ENCODE measurements at regions not wholly inside any gene's neighbourhood (a gene's known extent, or its start where the extent isn't known, plus 50 kb on each side); places are given as distances from the start of the nearest gene placed in this dataset.

DNA sequence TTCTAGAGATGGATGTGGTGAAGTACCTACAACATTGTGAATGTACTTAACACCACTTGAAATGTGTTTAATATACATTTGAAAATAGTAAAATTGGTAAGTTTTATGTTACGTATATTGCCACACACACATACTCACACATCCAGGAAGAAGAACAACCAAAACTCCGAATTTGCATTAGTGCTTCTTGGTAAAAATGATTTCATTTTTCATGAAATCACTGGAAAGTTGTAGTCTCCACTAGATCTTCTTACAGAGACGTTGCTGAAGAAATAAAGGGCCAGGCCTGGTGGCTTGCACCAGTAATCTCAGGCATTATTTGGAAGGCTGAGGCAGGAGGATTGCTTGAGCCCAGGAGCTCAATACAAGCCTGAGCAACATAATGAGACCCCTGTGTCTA is 118.6 kb upstream of the ZNF608 start:
- Histone ChIP-seq H3K4me1 (ENCODE audit: control insufficient read depth, low read depth, low read length) (peaks cover 9% of the 10 kb centered on the region), H3K27ac (ENCODE audit: low read length) (no peak overlapping the region), H3K27me3 (ENCODE audit: control insufficient read depth, insufficient read depth, low read length) (no peaks in the 10 kb centered on the region), H3K4me3 (ENCODE audit: low read length) (no peak overlapping the region), H3K9me3 (ENCODE audit: control insufficient read depth, low read depth, low read length) (no peaks in the 10 kb centered on the region), H3K9ac (ENCODE audit: low read length) (no peak overlapping the region), H3K36me3 (ENCODE audit: control insufficient read depth, low read depth, low read length) (no peaks in the 10 kb centered on the region)

DNA sequence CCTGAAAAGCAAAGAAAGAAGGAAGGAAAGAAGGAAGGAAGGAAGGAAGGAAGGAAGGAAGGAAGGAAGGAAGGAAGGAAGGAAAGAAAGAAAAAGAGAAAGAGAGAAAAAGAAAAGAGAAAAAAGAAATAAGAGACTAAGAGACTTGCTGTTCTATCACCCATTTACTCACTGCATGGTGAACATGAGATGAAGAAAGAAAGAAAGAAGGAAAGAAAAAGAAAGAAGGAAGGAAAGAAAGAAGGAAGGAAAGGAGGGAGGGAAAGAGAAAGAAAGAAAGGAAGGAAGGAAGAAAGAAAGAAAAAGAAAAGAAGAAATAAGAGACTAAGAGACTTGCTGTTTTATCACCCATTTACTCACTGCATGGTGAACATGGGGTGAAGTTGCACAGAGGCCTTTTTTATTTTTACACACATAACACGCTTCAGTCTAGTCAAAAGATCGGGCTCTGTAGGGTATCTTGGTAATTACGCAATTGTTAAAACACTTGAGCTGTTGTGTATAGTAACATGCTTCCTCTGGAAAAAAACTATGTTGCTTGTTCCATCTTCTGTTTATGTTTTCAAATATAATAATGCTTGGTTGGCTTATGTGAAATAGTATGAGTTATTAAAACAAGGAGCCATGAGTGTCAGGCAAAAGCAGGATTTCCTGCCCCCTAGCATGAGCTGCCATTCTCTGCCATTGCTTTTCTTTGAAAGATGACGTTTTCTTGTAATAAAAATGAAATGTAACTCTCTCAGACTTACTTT is 119.3 kb upstream of the ZNF608 start:
- Histone ChIP-seq H3K4me1 (ENCODE audit: control insufficient read depth, low read depth, low read length) (peaks cover 9% of the 10 kb centered on the region), H3K27ac (ENCODE audit: low read length) (no peak overlapping the region), H3K9me3 (ENCODE audit: control insufficient read depth, low read depth, low read length) (no peaks in the 10 kb centered on the region), H3K27me3 (ENCODE audit: control insufficient read depth, insufficient read depth, low read length) (no peaks in the 10 kb centered on the region), H3K4me3 (ENCODE audit: low read length) (no peak overlapping the region), H3K9ac (ENCODE audit: low read length) (no peak overlapping the region), H3K36me3 (ENCODE audit: control insufficient read depth, low read depth, low read length) (no peaks in the 10 kb centered on the region)

DNA sequence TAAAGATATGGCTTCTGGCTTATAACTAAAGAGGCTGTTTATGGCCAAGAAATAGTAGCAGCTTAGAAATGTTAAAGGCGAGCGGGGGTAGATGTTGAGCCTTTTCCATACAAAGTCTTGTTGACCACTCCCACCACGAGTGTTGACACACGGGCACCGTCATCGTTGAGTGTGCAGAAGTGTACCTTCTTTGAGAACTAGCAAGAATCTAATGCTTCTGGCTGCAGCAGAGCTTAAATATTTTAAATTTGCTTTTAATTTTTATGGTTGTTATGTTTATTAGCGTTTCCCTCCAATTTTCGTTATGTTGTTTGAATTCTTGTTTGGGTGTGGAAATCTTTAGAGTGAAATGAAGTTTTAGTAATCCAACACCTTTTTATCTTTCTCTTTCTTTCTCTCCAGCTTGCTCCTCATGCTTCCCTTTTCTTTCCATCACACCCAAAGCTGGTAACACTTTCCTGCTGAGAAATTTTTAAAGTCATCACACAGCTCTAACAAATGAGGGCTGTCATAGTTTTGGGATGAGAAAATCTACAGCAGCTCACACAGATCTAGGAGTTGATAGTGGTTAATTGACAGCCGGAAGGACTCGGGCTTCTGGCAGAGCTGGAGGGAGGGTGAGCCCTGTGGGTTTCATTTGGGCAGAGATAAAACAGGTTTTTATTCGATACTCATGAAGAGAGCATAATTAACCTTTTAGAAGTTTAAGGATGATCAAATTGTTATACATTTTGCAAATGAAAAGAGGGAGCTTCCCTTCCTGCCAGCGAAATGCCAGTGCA is 120.1 kb upstream of the ZNF608 start:
- no peak overlapping the region for H3K27ac ChIP-seq (ENCODE audit: low read length)

DNA sequence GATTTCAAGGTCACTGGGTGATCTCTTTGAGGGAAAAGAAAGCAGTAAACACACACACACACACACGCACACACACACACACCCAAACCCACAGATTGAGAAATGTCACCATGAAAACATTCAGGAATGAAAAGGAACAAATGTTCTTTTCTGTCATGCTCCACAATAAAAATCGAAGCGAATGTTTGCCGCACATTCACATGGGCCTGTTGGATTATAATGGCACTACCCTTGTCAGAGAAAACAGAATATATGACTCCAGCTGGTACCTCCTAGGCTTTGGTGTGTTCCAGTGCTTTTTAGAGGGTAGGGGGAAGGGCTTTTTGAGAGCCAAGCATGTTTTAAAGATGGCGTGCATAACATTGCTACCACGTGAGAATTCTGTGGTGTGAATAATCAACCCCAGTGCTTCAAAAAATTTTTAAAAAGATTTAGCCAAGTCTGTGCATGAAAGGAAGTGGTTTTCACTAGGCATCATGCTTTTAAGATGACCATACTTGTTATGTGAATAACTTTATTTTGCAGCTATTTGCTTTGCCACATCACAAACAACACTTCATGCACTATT is 120.8 kb upstream of the ZNF608 start:
- H3K4me1 ChIP-seq (ENCODE audit: control insufficient read depth, low read depth, low read length) = peaks cover 9% of the 10 kb centered on the region
- no peak overlapping the region for H3K27ac ChIP-seq (ENCODE audit: low read length)
- H3K4me3 ChIP-seq (ENCODE audit: low read length) = no peak overlapping the region

More for the DNA sequence above, 120.1 kb upstream of the ZNF608 start:
- H3K4me3 ChIP-seq (ENCODE audit: low read length) = no peak overlapping the region
- no peak overlapping the region for H3K9ac ChIP-seq (ENCODE audit: low read length)
- no peaks in the 10 kb centered on the region for H3K9me3 ChIP-seq (ENCODE audit: control insufficient read depth, low read depth, low read length)
- no peaks in the 10 kb centered on the region for H3K36me3 ChIP-seq (ENCODE audit: control insufficient read depth, low read depth, low read length)
- H3K27me3 ChIP-seq (ENCODE audit: control insufficient read depth, insufficient read depth, low read length) = no peaks in the 10 kb centered on the region
- H3K4me1 ChIP-seq (ENCODE audit: control insufficient read depth, low read depth, low read length) = peaks cover 9% of the 10 kb centered on the region

DNA sequence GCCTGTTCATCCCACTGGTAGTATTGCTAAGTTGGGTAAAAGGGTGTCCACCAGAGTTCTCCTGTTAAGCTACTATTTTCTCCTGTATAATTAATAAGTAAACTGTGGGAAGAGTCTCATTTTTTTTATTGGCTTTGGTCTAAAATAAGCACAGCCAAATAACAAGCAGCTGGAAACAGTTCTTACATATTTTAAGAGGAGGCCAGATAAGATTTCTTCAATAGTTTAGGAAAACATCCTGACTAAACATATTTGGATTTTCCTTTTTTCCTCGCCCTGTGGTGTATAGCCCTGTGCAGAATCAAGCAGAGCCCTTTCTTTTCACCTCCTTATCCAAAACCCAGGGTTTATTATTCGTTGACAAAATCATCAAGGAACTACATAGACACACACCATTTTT is 122.2 kb upstream of the ZNF608 start:
- Histone ChIP-seq H3K27me3 (ENCODE audit: control insufficient read depth, insufficient read depth, low read length) (no peaks in the 10 kb centered on the region), H3K27ac (ENCODE audit: low read length) (no peak overlapping the region), H3K4me1 (ENCODE audit: control insufficient read depth, low read depth, low read length) (peaks cover 9% of the 10 kb centered on the region)

More for the DNA sequence above, 120.8 kb upstream of the ZNF608 start:
- Histone ChIP-seq H3K9me3 (ENCODE audit: control insufficient read depth, low read depth, low read length) (no peaks in the 10 kb centered on the region), H3K27me3 (ENCODE audit: control insufficient read depth, insufficient read depth, low read length) (no peaks in the 10 kb centered on the region), H3K9ac (ENCODE audit: low read length) (no peak overlapping the region), H3K36me3 (ENCODE audit: control insufficient read depth, low read depth, low read length) (no peaks in the 10 kb centered on the region)

DNA sequence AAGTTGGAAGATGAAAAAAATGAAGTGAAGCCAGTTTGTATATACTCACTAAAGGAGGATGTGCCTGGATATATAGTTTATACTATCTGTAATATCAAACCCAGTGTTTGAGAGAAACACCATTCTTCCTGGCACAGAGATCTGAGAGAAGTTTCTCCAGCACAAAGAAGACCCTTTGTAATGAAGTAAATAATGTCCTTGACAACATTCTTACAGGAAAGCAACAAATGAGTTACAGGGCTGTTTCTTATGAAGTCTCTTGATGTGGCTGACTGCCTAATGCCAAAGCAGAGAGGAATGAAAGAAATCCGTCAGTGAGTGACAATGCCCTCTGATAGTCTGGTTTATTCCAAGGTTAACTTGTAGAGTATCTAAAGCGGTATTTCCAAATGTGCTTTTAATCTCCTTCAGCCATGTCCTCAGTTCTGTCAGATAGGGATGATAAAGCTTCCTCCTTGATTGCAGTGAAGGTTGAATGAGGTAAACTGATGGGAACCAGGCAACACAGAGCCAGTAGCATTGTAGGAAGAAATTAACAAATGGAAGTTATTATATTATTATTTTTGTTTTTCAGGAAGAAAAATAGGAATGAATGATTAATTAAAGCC is 123.1 kb upstream of the ZNF608 start:
- Histone ChIP-seq H3K27me3 (ENCODE audit: control insufficient read depth, insufficient read depth, low read length) (no peaks in the 10 kb centered on the region), H3K4me3 (ENCODE audit: low read length) (no peak overlapping the region), H3K27ac (ENCODE audit: low read length) (no peak overlapping the region), H3K36me3 (ENCODE audit: control insufficient read depth, low read depth, low read length) (no peaks in the 10 kb centered on the region), H3K9me3 (ENCODE audit: control insufficient read depth, low read depth, low read length) (no peaks in the 10 kb centered on the region), H3K4me1 (ENCODE audit: control insufficient read depth, low read depth, low read length) (peaks cover 9% of the 10 kb centered on the region), H3K9ac (ENCODE audit: low read length) (no peak overlapping the region)

More for the DNA sequence above, 122.2 kb upstream of the ZNF608 start:
- Histone ChIP-seq H3K4me3 (ENCODE audit: low read length) (no peak overlapping the region), H3K9ac (ENCODE audit: low read length) (no peak overlapping the region), H3K9me3 (ENCODE audit: control insufficient read depth, low read depth, low read length) (no peaks in the 10 kb centered on the region), H3K36me3 (ENCODE audit: control insufficient read depth, low read depth, low read length) (no peaks in the 10 kb centered on the region)

DNA sequence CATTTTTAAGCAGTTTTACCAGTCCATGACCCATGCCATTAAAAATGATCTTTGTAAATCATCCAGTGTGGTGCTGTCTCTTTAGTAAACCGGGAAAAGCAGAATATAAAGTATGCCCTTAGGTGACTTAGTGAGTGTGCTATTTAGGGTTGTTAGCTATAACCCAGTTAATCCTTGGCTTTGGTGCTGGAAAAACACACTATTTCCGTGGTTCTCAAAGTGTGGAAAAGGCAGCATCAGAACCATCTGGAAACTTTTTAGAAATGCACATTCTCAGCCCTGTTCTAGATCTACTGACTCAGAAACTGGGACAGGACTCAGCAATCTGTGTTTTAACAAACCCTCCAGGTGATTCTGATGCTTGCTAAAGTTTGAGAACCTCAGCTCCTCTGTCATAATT is 123.6 kb upstream of the ZNF608 start:
- no peak overlapping the region for H3K27ac ChIP-seq (ENCODE audit: low read length)
- H3K36me3 ChIP-seq (ENCODE audit: control insufficient read depth, low read depth, low read length) = no peaks in the 10 kb centered on the region
- H3K4me1 ChIP-seq (ENCODE audit: control insufficient read depth, low read depth, low read length) = peaks cover 11% of the 10 kb centered on the region
- H3K4me3 ChIP-seq (ENCODE audit: low read length) = no peak overlapping the region
- H3K9ac ChIP-seq (ENCODE audit: low read length) = no peak overlapping the region
- no peaks in the 10 kb centered on the region for H3K27me3 ChIP-seq (ENCODE audit: control insufficient read depth, insufficient read depth, low read length)
- no peaks in the 10 kb centered on the region for H3K9me3 ChIP-seq (ENCODE audit: control insufficient read depth, low read depth, low read length)

DNA sequence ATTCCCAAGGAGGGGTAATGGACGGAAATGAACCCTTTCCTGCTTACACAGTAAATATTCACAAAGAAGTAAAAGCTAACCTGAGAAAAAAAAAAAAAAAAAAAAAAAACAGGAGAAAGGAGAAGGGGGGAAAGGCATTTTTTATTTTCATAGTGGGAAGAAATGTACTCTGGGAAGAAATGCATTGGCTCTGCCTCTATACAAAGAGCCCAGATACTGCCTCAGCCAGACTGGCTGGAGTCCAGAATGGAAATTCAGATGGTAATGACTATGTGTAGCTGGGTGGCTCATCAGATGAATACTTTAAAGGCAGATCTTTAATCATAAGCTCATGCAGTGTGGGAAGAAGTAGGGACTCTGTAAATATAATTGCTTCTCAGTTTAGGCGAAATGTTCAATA is 124.9 kb upstream of the ZNF608 start:
- H3K9me3 ChIP-seq (ENCODE audit: control insufficient read depth, low read depth, low read length) = no peaks in the 10 kb centered on the region
- H3K36me3 ChIP-seq (ENCODE audit: control insufficient read depth, low read depth, low read length) = no peaks in the 10 kb centered on the region
- no peak overlapping the region for H3K9ac ChIP-seq (ENCODE audit: low read length)
- H3K4me3 ChIP-seq (ENCODE audit: low read length) = no peak overlapping the region
- no peak overlapping the region for H3K27ac ChIP-seq (ENCODE audit: low read length)
- no peaks in the 10 kb centered on the region for H3K27me3 ChIP-seq (ENCODE audit: control insufficient read depth, insufficient read depth, low read length)
- H3K4me1 ChIP-seq (ENCODE audit: control insufficient read depth, low read depth, low read length) = peaks cover 20% of the 10 kb centered on the region

DNA sequence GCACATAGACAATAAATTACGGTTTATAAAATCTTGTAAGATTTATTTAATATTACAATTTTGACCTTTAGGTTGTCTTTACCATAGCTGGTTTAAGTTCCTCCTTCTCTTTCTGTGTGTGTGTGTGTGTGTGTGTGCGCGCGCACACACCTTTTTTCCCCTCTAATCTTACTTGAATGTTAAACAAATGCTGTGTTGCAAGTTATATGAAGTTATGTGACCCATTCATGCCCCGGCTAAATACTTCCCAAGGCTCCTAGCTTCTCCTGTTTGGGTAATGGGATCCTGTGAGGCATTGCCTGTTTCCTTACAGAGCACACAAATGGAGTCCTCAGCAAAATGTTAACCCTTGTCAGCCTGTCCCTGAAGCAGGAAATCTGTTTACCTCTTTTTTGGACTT is 125.6 kb upstream of the ZNF608 start:
- Histone ChIP-seq H3K4me3 (ENCODE audit: low read length) (no peak overlapping the region), H3K36me3 (ENCODE audit: control insufficient read depth, low read depth, low read length) (no peaks in the 10 kb centered on the region), H3K9me3 (ENCODE audit: control insufficient read depth, low read depth, low read length) (no peaks in the 10 kb centered on the region), H3K4me1 (ENCODE audit: control insufficient read depth, low read depth, low read length) (peaks cover 13% of the 10 kb centered on the region), H3K27ac (ENCODE audit: low read length) (no peak overlapping the region), H3K9ac (ENCODE audit: low read length) (no peak overlapping the region), H3K27me3 (ENCODE audit: control insufficient read depth, insufficient read depth, low read length) (no peaks in the 10 kb centered on the region)

DNA sequence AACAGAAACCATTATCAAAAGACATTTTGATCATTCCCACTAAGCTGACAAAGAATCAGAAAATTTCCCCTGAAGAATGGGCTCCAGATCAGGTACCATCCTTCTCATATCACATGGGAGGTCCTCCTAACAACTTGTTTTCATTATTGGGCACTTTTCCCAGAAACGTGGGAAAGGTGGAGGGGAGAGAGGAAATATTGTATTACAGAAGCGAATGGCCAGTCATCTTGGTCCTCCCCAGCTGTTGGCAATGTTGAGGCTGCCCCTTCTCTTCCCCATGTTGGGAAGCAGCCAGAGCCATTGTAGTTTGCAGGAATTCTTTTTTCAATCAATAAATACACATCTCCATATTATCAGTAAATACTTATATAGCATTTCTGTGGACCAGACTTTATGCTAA is 126.2 kb upstream of the ZNF608 start:
- H3K4me3 ChIP-seq (ENCODE audit: low read length) = no peak overlapping the region
- H3K9me3 ChIP-seq (ENCODE audit: control insufficient read depth, low read depth, low read length) = no peaks in the 10 kb centered on the region
- no peak overlapping the region for H3K27ac ChIP-seq (ENCODE audit: low read length)
- H3K4me1 ChIP-seq (ENCODE audit: control insufficient read depth, low read depth, low read length) = peaks cover 11% of the 10 kb centered on the region
- H3K9ac ChIP-seq (ENCODE audit: low read length) = no peak overlapping the region
- H3K27me3 ChIP-seq (ENCODE audit: control insufficient read depth, insufficient read depth, low read length) = no peaks in the 10 kb centered on the region
- no peaks in the 10 kb centered on the region for H3K36me3 ChIP-seq (ENCODE audit: control insufficient read depth, low read depth, low read length)

DNA sequence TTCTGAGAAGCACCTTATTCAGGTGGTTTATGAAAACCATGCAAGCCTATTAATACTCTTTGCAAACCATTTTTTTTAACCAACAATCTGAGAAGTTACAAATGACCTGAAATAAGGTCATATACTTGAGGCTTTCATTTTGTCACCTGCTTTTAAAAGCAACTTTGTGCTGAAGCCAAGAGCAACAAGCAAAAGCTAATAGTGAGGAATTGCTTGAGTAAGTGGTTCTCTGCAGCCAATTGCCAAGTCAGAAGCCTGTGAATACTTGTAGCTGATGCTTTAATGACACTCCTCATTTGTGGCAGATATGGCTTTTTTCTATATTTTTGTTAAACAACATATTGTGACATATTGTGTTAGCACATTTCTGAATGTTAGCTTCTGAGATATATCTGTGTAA is 126.7 kb upstream of the ZNF608 start:
- Histone ChIP-seq H3K4me3 (ENCODE audit: low read length) (no peak overlapping the region), H3K27ac (ENCODE audit: low read length) (no peak overlapping the region), H3K9me3 (ENCODE audit: control insufficient read depth, low read depth, low read length) (no peaks in the 10 kb centered on the region), H3K27me3 (ENCODE audit: control insufficient read depth, insufficient read depth, low read length) (no peaks in the 10 kb centered on the region), H3K36me3 (ENCODE audit: control insufficient read depth, low read depth, low read length) (no peaks in the 10 kb centered on the region), H3K4me1 (ENCODE audit: control insufficient read depth, low read depth, low read length) (peaks cover 11% of the 10 kb centered on the region), H3K9ac (ENCODE audit: low read length) (no peak overlapping the region)

All from iPS-18a (cell line).